ENCODE measurements at regions not wholly inside any gene's neighbourhood (a gene's known extent, or its start where the extent isn't known, plus 50 kb on each side); places are given as distances from the start of the nearest gene placed in this dataset.

DNA sequence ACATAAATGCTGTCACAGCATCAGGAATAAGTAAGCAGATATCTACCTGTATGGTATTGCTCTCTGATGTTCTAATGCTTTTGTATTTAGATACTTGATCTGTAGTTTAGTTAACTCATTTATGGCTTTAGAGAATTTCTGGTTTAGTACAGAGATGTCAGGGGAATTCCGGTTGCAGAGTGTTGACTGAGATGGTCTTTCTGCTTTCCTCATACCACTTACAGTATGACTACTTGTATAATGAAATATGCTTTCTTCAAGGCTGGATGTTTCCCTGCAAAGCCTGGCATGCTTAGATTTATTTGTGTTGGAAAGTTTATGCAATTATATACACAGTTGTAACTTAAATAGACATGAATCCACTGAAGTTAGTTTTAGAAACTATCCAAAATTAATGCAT is 278.4 kb downstream of the CDH26 start:
- TF ChIP-seq POLR2A (IDR thresholded peaks at IDR 0.05; ENCODE audit: low read depth, low read length) (no peak), POU2F2 (IDR thresholded peaks at IDR 0.05; ENCODE audit: low read depth, low read length) (no peak), POLR2AphosphoS5 (IDR thresholded peaks at IDR 0.05; ENCODE audit: low read depth, low read length) (no peak), SPI1 (IDR thresholded peaks at IDR 0.05; ENCODE audit: low read depth, low read length) (no peak), TAF1 (IDR thresholded peaks at IDR 0.05; ENCODE audit: low read depth, low read length) (no peak), PAX5 (IDR thresholded peaks at IDR 0.05; ENCODE audit: insufficient read depth, low read length, severe bottlenecking) (no peak)

All from GM12891 (cell line).